A549 (cell line): ENCODE measurements at regions not wholly inside any gene's neighbourhood (a gene's known extent, or its start where the extent isn't known, plus 50 kb on each side); places are given as distances from the start of the nearest gene placed in this dataset.

Source experiments
- ATAC-seq, 2 experiments: fragments of 200-7000 bp in 1 of 2; fragments of >200 bp in 1 of 2; cut with Nextera tagmentation in 1 of 2; cut with Tn5 transposase in 1 of 2; 3 replicates each; pipeline versions ENCODE4 v1.8.0 to v1.9.1; 2018 to 2020; ENCODE audit warnings: mild to moderate bottlenecking in 1 of 2, moderate library complexity in 1 of 2
- CTCF ChIA-PET: fragments of 300-600 bp; sonication (Branson Sonifier 250); formaldehyde crosslinking; extraction: SDS; loops from one replicate; lab custom pipeline; 2021; ENCODE audit warnings: antibody characterized with exemption, inconsistent platforms; lab: Yijun Ruan, JAX
- POLR2A ChIA-PET: fragments of 350-600 bp; formaldehyde crosslinking; extraction: SDS; loops from one replicate; lab custom pipeline; 2021; ENCODE audit warnings: antibody characterized with exemption, inconsistent platforms; lab: Yijun Ruan, JAX
- DNase-seq, 2 experiments: peaks; one replicate each; pipeline versions ENCODE4 v3.0.0 to v3.0.0-alpha.2; 2011 to 2016; ENCODE audit warnings: low read depth in 1 of 2, low spot score in 1 of 2
- FAIRE-seq: peaks from 2 replicates; lab custom pipeline; 2011; peaks lifted over from hg19 to GRCh38; lab: Jason Lieb, UNC
- H3K27ac ChIP-seq, 2 experiments: fragments of >200 bp; sonication (Bioruptor Twin); formaldehyde crosslinking; 3 replicates each; pipeline ENCODE4 v1.5.1; 2016 to 2017
- H3K4me1 ChIP-seq: fragments of >200 bp; sonication (Bioruptor Twin); formaldehyde crosslinking; 3 replicates; pipeline ENCODE4 v1.6.1; 2016
- H3K4me2 ChIP-seq: fragments of >200 bp; sonication (Bioruptor Twin); formaldehyde crosslinking; 3 replicates; pipeline ENCODE4 v1.6.1; 2016
- H3K4me3 ChIP-seq: fragments of >200 bp; sonication (Bioruptor Twin); formaldehyde crosslinking; 3 replicates; pipeline ENCODE4 v1.5.1; 2016
- H3K9me3 ChIP-seq: fragments of >200 bp; sonication (Bioruptor Twin); formaldehyde crosslinking; 3 replicates; pipeline ENCODE4 v1.6.1; 2016
- ATOH8 ChIP-seq: fragments of 250-450 bp; sonication (Bioruptor Pico); IDR thresholded peaks from 2 replicates; pipeline ENCODE4 v1.5.0; 2020; ENCODE audit warnings: low read depth, mild to moderate bottlenecking, moderate library complexity
- CBX8 ChIP-seq: fragments of 200-600 bp; sonication (generic); IDR thresholded peaks from 2 replicates; pipeline ENCODE4 v1.6.1; 2016
- CEBPB ChIP-seq, 2 experiments: fragments of >200 bp in 1 of 2; sonication (Bioruptor Twin) in 1 of 2; formaldehyde crosslinking in 1 of 2; IDR thresholded peaks; 2 replicates each; pipeline ENCODE4 v1.6.1; 2012 to 2016
- CTCF ChIP-seq: fragments of >200 bp; sonication (Bioruptor Twin); formaldehyde crosslinking; IDR thresholded peaks from 3 replicates; pipeline ENCODE4 v1.5.1; 2016
- EHF ChIP-seq: fragments of 250-450 bp; sonication (Bioruptor Pico); IDR thresholded peaks from 2 replicates; pipeline ENCODE4 v1.5.0; 2020; ENCODE audit warnings: mild to moderate bottlenecking
- EP300 ChIP-seq, 2 experiments: fragments of >200 bp; sonication (Bioruptor Twin); formaldehyde crosslinking; IDR thresholded peaks; 2 replicates in 1 of 2; 3 replicates in 1 of 2; pipeline ENCODE4 v1.6.1; 2016 to 2017
- FOXS1 ChIP-seq: fragments of 250-450 bp; sonication (Bioruptor Pico); IDR thresholded peaks from 2 replicates; pipeline ENCODE4 v1.5.0; 2020; ENCODE audit warnings: mild to moderate bottlenecking, moderate library complexity
- GATA3 ChIP-seq: IDR thresholded peaks from 2 replicates; pipeline ENCODE4 v1.6.1; 2012; ENCODE audit warnings: borderline replicate concordance
- HES2 ChIP-seq: fragments of >200 bp; sonication (Bioruptor Twin); formaldehyde crosslinking; IDR thresholded peaks from 2 replicates; pipeline ENCODE4 v1.6.1; 2016
- HMGXB4 ChIP-seq: fragments of 250-450 bp; sonication (Bioruptor Pico); IDR thresholded peaks from 2 replicates; pipeline ENCODE4 v1.5.0; 2021; ENCODE audit warnings: mild to moderate bottlenecking, moderate library complexity, borderline replicate concordance
- JUN ChIP-seq, 2 experiments: fragments of >200 bp; sonication (Bioruptor Twin); formaldehyde crosslinking; IDR thresholded peaks; 2 replicates in 1 of 2; 3 replicates in 1 of 2; pipeline ENCODE4 v1.6.1; 2016 to 2017
- JUNB ChIP-seq: fragments of >200 bp; sonication (Bioruptor Twin); formaldehyde crosslinking; IDR thresholded peaks from 2 replicates; pipeline ENCODE4 v1.6.1; 2016
- MAFK ChIP-seq: fragments of 450-650 bp; IDR thresholded peaks from 2 replicates; pipeline ENCODE4 v1.6.1; 2014; ENCODE audit not compliant: partially characterized antibody
- MYC ChIP-seq: IDR thresholded peaks from 2 replicates; pipeline ENCODE4 v1.6.1; 2012; ENCODE audit warnings: mild to moderate bottlenecking, inconsistent platforms, low read length, improper control_type of control experiment, borderline replicate concordance
- NFE2L2 ChIP-seq: fragments of 150-350 bp; conservative IDR thresholded peaks from 2 replicates; pipeline ENCODE4 v1.6.1; 2014; ENCODE audit warnings: low read length
- PBX3 ChIP-seq: IDR thresholded peaks from 2 replicates; pipeline ENCODE4 v1.6.1; 2012
- RAD21 ChIP-seq, 2 experiments: fragments of >200 bp in 1 of 2; sonication (Bioruptor Twin) in 1 of 2; formaldehyde crosslinking in 1 of 2; IDR thresholded peaks in 1 of 2; conservative IDR thresholded peaks in 1 of 2; 2 replicates in 1 of 2; 3 replicates in 1 of 2; pipeline ENCODE4 v1.6.1; 2012 to 2018; ENCODE audit warnings: inconsistent platforms in 1 of 2
- RCOR1 ChIP-seq: fragments of 150-350 bp; IDR thresholded peaks from 2 replicates; pipeline ENCODE4 v1.6.1; 2014; ENCODE audit warnings: antibody characterized with exemption, low read length, low read depth
- RFX5 ChIP-seq: fragments of 450-650 bp; IDR thresholded peaks from 2 replicates; pipeline ENCODE4 v1.7.1; 2014; ENCODE audit warnings: antibody characterized with exemption, mild to moderate bottlenecking, moderate library complexity
- SMC3 ChIP-seq: fragments of >200 bp; sonication (Bioruptor Twin); formaldehyde crosslinking; IDR thresholded peaks from 3 replicates; pipeline ENCODE4 v1.6.1; 2018; ENCODE audit warnings: inconsistent platforms
- TFCP2L1 ChIP-seq: fragments of 250-450 bp; sonication (Bioruptor Pico); IDR thresholded peaks from 2 replicates; pipeline ENCODE4 v1.5.0; 2021; ENCODE audit warnings: mild to moderate bottlenecking
- TP53 ChIP-seq: fragments of 250-450 bp; sonication (Bioruptor Pico); IDR thresholded peaks from 2 replicates; pipeline ENCODE4 v1.5.0; 2021; ENCODE audit warnings: mild to moderate bottlenecking, moderate library complexity
- ZC3H11A ChIP-seq: fragments of 450-650 bp; IDR thresholded peaks from 2 replicates; pipeline ENCODE4 v1.6.1; 2014; ENCODE audit warnings: antibody characterized with exemption, mild to moderate bottlenecking
- ZFP36 ChIP-seq: fragments of 450-650 bp; IDR thresholded peaks from 2 replicates; pipeline ENCODE4 v1.6.1; 2014; ENCODE audit warnings: borderline replicate concordance; ENCODE audit not compliant: partially characterized antibody
- WGBS: methylation state at CpG from one replicate; pipeline ENCODE4 v1.1.6; 2017; ENCODE audit errors: missing lambda C conversion rate; 5-methylcytosine and 5-hydroxymethylcytosine counted together

GRCh38 chr16:85422632-85423550, 190.2 kb upstream of the GSE1 start:
- ChIA-PET POLR2A (no interaction called here), CTCF (interaction anchor here (1.0 to 8.3 kb wide), 10 partner anchors 20 to 296 kb away, joined by 3 to 113 read pairs (median 20); no protein-coding TSS in a partner anchor)
- Histone ChIP-seq H3K4me3 (0 out of 3 replicates have a peak overlapping the region, but pooled peaks have one; percentile 11), H3K4me1 (peaks cover 27% of the 10 kb centered on the region), H3K27ac (peak overlapping the region; percentile 62 to 86), H3K4me2 (peak overlapping the region; percentile 85), H3K9me3 (no peaks in the 10 kb centered on the region)
- WGBS, result 34% methylated on average over 21 of the region's 23 CpGs
- peak; percentile 64 to 68 for ATAC-seq
- no peak for FAIRE-seq
- peak in 1 of 2 experiments; percentile 65 for DNase-seq
- TF ChIP-seq EP300 (IDR thresholded peaks at IDR 0.05) (peak in 1 of 2 experiments; percentile 18; a peak in 1 of 5 replicates), RAD21 (conservative IDR thresholded peaks at IDR 0.05 in 1 of 2, IDR thresholded peaks at IDR 0.05 in 1 of 2) (peak; percentile 30 to 51; a peak in 4 of 5 replicates), MAFK (no peak), RCOR1 (no peak), CBX8 (no peak), TFCP2L1 (CRISPR knock-in tag) (no peak), ZC3H11A (no peak), JUNB (no peak), CTCF (peak; percentile 37), JUN (IDR thresholded peaks at IDR 0.05) (peak in 1 of 2 experiments; percentile 32; a peak in 1 of 5 replicates), SMC3 (peak; percentile 33; the same call in 1 of the 3 replicates), FOXS1 (CRISPR knock-in tag) (no peak), ZFP36 (no peak), CEBPB (IDR thresholded peaks at IDR 0.05) (peak in 1 of 2 experiments; percentile 57; a peak in 1 of 4 replicates), EHF (CRISPR knock-in tag) (no peak), TP53 (CRISPR knock-in tag) (no peak)

GRCh38 chr16:85423631-85424030, 189.5 kb upstream of the GSE1 start:
- DNase-seq, result no peak
- Histone ChIP-seq H3K4me2 (no peak overlapping the region), H3K9me3 (no peaks in the 10 kb centered on the region)
- CTCF ChIA-PET, result interaction anchor here (1.0 to 8.3 kb wide), 8 partner anchors 21 to 193 kb away, joined by 3 to 113 read pairs (median 24); no protein-coding TSS in a partner anchor
- no peak for TF ChIP-seq RAD21 (conservative IDR thresholded peaks at IDR 0.05 in 1 of 2, IDR thresholded peaks at IDR 0.05 in 1 of 2)
- TF ChIP-seq, all 56 proteins: peak for 0
- H3K4me1 ChIP-seq, result peaks cover 27% of the 10 kb centered on the region
- POLR2A ChIA-PET, result no interaction called here
- peak overlapping the region in 1 of 2 experiments; percentile 86; a peak in 3 of 6 replicates for H3K27ac ChIP-seq
- no peak overlapping the region for H3K4me3 ChIP-seq
- 84% methylated on average over 9 of the region's 11 CpGs for WGBS
- no peak for ATAC-seq
- no peak for FAIRE-seq

- ChIA-PET CTCF (interaction anchor here (0.7 to 8.3 kb wide), 7 partner anchors 31 to 293 kb away, joined by 3 to 113 read pairs (median 41); no protein-coding TSS in a partner anchor), POLR2A (no interaction called here)
Measured at GRCh38 chr16:85424260-85425073, 188.7 kb upstream of the GSE1 start.

More at GRCh38 chr16:85424260-85425073, 188.7 kb upstream of the GSE1 start:
- Histone ChIP-seq H3K4me1 (peaks cover 27% of the 10 kb centered on the region), H3K9me3 (no peaks in the 10 kb centered on the region), H3K4me2 (no peak overlapping the region), H3K4me3 (no peak overlapping the region), H3K27ac (no peak overlapping the region)
- TF ChIP-seq PBX3, result no peak
- no peak for TF ChIP-seq HES2
- no peak for TF ChIP-seq HMGXB4 (CRISPR knock-in tag)
- no peak for TF ChIP-seq ATOH8 (CRISPR knock-in tag)
- TF ChIP-seq GATA3, result no peak
- TF ChIP-seq MYC, result no peak
- TF ChIP-seq NFE2L2, result no peak
- TF ChIP-seq RFX5, result no peak
- no peak for TF ChIP-seq EP300 (IDR thresholded peaks at IDR 0.05)
- no peak for TF ChIP-seq TP53 (CRISPR knock-in tag)
- no peak for DNase-seq
- WGBS, result 83% methylated on average over 34 of the region's 35 CpGs
- ATAC-seq, result no peak
- no peak for FAIRE-seq
